SU-DHL-6 (cell line): ENCODE measurements at regions not wholly inside any gene's neighbourhood (a gene's known extent, or its start where the extent isn't known, plus 50 kb on each side); places are given as distances from the start of the nearest gene placed in this dataset.

ENCODE experiments used
- CTCF ChIP-seq: fragments of 200-600 bp; sonication (generic); IDR thresholded peaks from one replicate; pipeline ENCODE4 v1.5.1; 2017; ENCODE audit warnings: antibody characterized with exemption, mild to moderate bottlenecking, low read length, moderate library complexity; ENCODE audit not compliant: insufficient read depth, poor library complexity, severe bottlenecking
- EZH2phosphoT487 ChIP-seq: fragments of 200-600 bp; sonication (generic), shearing (Covaris generic); conservative IDR thresholded peaks from 2 replicates; pipeline ENCODE4 v1.6.1; 2018; ENCODE audit warnings: mild to moderate bottlenecking, antibody characterized with exemption, low read length, moderate library complexity, mixed read lengths

- TF ChIP-seq CTCF (no peak), EZH2phosphoT487 (no peak)
Observed at GRCh38 chr1:102796429-102796828, 311.9 kb downstream of the COL11A1 start.
